GM12875 (cell line): ENCODE measurements at regions not wholly inside any gene's neighbourhood (a gene's known extent, or its start where the extent isn't known, plus 50 kb on each side); places are given as distances from the start of the nearest gene placed in this dataset.

Source experiments
- H3K4me3 ChIP-seq: one replicate; pipeline ENCODE4 v1.5.1; 2011; ENCODE audit warnings: low read depth, low read length, control low read depth
- TF ChIP-seq, protein P1 (sequence below): IDR thresholded peaks from 2 replicates; pipeline ENCODE4 v1.5.1; 2011; ENCODE audit warnings: low read depth, mild to moderate bottlenecking, control low read depth, inconsistent platforms, low read length, moderate library complexity, borderline replicate concordance; ENCODE audit not compliant: insufficient read depth

- TF ChIP-seq, protein P1, sequence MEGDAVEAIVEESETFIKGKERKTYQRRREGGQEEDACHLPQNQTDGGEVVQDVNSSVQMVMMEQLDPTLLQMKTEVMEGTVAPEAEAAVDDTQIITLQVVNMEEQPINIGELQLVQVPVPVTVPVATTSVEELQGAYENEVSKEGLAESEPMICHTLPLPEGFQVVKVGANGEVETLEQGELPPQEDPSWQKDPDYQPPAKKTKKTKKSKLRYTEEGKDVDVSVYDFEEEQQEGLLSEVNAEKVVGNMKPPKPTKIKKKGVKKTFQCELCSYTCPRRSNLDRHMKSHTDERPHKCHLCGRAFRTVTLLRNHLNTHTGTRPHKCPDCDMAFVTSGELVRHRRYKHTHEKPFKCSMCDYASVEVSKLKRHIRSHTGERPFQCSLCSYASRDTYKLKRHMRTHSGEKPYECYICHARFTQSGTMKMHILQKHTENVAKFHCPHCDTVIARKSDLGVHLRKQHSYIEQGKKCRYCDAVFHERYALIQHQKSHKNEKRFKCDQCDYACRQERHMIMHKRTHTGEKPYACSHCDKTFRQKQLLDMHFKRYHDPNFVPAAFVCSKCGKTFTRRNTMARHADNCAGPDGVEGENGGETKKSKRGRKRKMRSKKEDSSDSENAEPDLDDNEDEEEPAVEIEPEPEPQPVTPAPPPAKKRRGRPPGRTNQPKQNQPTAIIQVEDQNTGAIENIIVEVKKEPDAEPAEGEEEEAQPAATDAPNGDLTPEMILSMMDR, result no peak
- H3K4me3 ChIP-seq, result no peak overlapping the region
Measured at GRCh38 chr18:47346016-47346415, 94.6 kb upstream of the SKOR2 start.

- H3K4me3 ChIP-seq, result no peak overlapping the region
- TF ChIP-seq, protein P1, result no peak
Measured at GRCh38 chr18:47345291-47345690, 93.8 kb upstream of the SKOR2 start.

GRCh38 chr18:47343291-47343690, 91.8 kb upstream of the SKOR2 start:
- no peak overlapping the region for H3K4me3 ChIP-seq
- TF ChIP-seq, protein P1, result no peak

DNA sequence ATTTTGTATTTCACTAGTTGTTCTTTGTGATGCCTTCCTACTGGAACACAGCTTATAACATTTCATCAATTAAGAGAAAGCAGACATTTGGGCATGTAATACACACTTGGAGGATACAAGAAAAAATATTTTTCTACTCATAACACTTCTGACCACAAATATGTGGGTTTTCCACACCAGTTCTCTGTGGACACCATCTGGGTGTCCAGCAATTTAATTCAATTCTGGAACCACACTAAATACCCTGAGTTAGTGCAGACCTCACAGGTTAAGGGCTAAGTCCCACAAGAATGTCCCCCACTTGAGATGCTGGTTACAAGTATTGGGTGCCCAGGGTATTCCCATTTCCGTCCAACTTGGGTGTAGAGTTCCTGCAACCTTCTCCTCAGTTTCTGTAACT, 91.1 kb upstream of the SKOR2 start:
- TF ChIP-seq, protein P1, result no peak

DNA sequence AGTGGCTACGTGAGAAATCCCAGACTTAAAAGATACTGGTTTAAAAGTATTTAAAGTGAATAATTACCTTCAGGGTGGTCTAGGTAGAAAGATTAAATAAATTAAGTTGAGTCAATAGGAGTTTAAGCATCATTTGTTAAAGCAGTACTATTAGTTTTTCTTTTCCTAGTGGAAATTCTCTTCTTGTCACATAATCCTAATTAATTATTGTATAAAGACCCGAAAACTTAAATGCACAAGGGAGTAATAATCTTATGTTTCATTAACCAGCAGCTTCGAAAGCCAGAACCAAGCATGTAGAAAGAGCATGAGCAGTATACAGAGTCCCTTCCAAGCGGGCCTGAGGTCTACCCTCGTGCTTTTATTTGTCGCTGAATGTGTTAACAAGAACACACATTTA, 90.2 kb upstream of the SKOR2 start:
- no peak overlapping the region for H3K4me3 ChIP-seq
- TF ChIP-seq, protein P1, result no peak

More for the DNA sequence above, 91.1 kb upstream of the SKOR2 start:
- H3K4me3 ChIP-seq, result no peak overlapping the region

GRCh38 chr18:47334966-47335365, 83.5 kb upstream of the SKOR2 start:
- no peak overlapping the region for H3K4me3 ChIP-seq
- TF ChIP-seq, protein P1, result no peak

DNA sequence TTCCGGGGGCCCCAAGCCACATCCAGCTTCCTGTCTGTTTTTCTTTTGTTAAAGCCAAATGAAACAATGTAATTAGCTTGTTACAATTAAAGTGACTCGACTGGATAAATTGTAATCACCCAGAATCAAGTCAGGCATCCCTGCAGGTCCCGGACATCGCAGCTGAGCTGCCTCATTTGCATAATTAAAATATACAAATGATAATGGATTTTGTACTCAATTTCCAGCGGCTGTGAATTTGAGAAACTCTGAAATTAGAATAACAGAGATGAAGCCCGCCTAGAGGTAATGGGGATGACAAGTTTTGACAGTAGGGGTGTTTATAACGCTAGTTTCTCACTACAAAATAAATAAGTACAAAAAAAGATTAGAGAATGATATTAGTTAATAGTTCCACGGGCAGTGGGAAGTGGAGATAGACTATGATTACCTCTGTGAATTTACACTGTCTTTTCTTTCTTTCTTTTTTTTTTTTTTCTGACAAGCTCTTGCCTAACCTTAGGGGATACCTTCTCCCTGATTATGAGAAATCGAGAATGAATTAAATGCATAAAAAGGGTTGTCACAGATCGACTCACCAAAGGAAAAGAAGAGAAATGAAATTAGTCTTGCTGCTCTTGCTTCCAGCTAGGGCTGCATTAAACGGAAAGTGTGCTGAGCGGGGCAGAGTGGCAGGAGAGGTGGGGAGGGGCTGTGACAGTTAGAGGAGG, 82.6 kb upstream of the SKOR2 start:
- no peak overlapping the region for H3K4me3 ChIP-seq
- TF ChIP-seq, protein P1, result no peak
